OCI-LY1 (cell line): ENCODE measurements at regions not wholly inside any gene's neighbourhood (a gene's known extent, or its start where the extent isn't known, plus 50 kb on each side); places are given as distances from the start of the nearest gene placed in this dataset.

Experiments
- H2AFZ ChIP-seq: fragments of 200-600 bp; sonication (generic), shearing (Covaris generic); 2 replicates; pipeline ENCODE4 v1.6.0; 2014; ENCODE audit warnings: antibody characterized with exemption, mild to moderate bottlenecking, low read length
- H3F3A ChIP-seq: fragments of 200-600 bp; sonication (generic), shearing (Covaris generic); 2 replicates; pipeline ENCODE4 v1.6.0; 2014; ENCODE audit warnings: mild to moderate bottlenecking, antibody characterized with exemption, low read length, moderate library complexity; ENCODE audit not compliant: insufficient read depth
- H3K27ac ChIP-seq: fragments of 200-600 bp; sonication (generic); 2 replicates; pipeline ENCODE4 v1.5.1; 2014; ENCODE audit warnings: low read length, mixed run types, mild to moderate bottlenecking, low read depth; ENCODE audit not compliant: poor library complexity, severe bottlenecking
- H3K27me3 ChIP-seq: fragments of 200-600 bp; sonication (generic); 2 replicates; pipeline ENCODE4 v1.6.0; 2014; ENCODE audit warnings: antibody characterized with exemption, mild to moderate bottlenecking, low read length, moderate library complexity; ENCODE audit not compliant: insufficient read depth
- H3K36me3 ChIP-seq: fragments of 200-600 bp; sonication (generic); 2 replicates; pipeline ENCODE4 v1.6.1; 2014; ENCODE audit warnings: mild to moderate bottlenecking, antibody characterized with exemption, low read length, moderate library complexity, mixed read lengths; ENCODE audit not compliant: insufficient read depth
- H3K4me1 ChIP-seq: fragments of 200-600 bp; sonication (generic); 2 replicates; pipeline ENCODE4 v1.5.1; 2014; ENCODE audit warnings: mild to moderate bottlenecking, low read length, moderate library complexity; ENCODE audit not compliant: insufficient read depth, severe bottlenecking
- H3K4me2 ChIP-seq: fragments of 200-600 bp; sonication (generic), shearing (Covaris generic); 2 replicates; pipeline ENCODE4 v1.6.1; 2014; ENCODE audit warnings: low read length
- H3K4me3 ChIP-seq: fragments of 200-600 bp; sonication (generic); 2 replicates; pipeline ENCODE4 v1.5.1; 2014; ENCODE audit warnings: low read length, low read depth, mild to moderate bottlenecking, mixed read lengths; ENCODE audit not compliant: poor library complexity, severe bottlenecking
- H3K79me2 ChIP-seq: fragments of 200-600 bp; shearing (Covaris generic); 2 replicates; pipeline ENCODE4 v1.6.1; 2016; ENCODE audit warnings: mixed run types, low read length, mixed read lengths; ENCODE audit not compliant: insufficient read depth
- H3K9ac ChIP-seq: fragments of 200-600 bp; sonication (generic), shearing (Covaris generic); 2 replicates; pipeline ENCODE4 v1.6.1; 2014; ENCODE audit warnings: mild to moderate bottlenecking, low read length, mixed read lengths
- H3K9me2 ChIP-seq: fragments of 200-600 bp; sonication (generic), shearing (Covaris generic); 2 replicates; pipeline ENCODE4 v1.6.1; 2014; ENCODE audit warnings: low read depth, mild to moderate bottlenecking, low read length, mixed read lengths
- H3K9me3 ChIP-seq: fragments of 200-600 bp; shearing (Covaris generic); 2 replicates; pipeline ENCODE4 v1.6.1; 2014; ENCODE audit warnings: low read length, mixed read lengths
- H4K20me1 ChIP-seq: fragments of 200-600 bp; sonication (generic), shearing (Covaris generic); 2 replicates; pipeline ENCODE4 v1.6.0; 2016; ENCODE audit warnings: mild to moderate bottlenecking, low read length; ENCODE audit not compliant: insufficient read depth
- CTCF ChIP-seq: fragments of 200-600 bp; sonication (generic), shearing (Covaris generic); IDR thresholded peaks from 2 replicates; pipeline ENCODE4 v1.5.1; 2017; ENCODE audit warnings: mild to moderate bottlenecking, antibody characterized with exemption, low read length, moderate library complexity, mixed read lengths
- EZH2 ChIP-seq: fragments of 200-600 bp; sonication (generic), shearing (Covaris generic); IDR thresholded peaks from 2 replicates; pipeline ENCODE4 v1.8.0; 2017; ENCODE audit warnings: borderline replicate concordance, mixed run types, mild to moderate bottlenecking, antibody characterized with exemption, low read length, moderate library complexity, mixed read lengths

- Histone ChIP-seq H3K4me1 (no peaks in the 10 kb centered on the region), H3K4me2 (no peak overlapping the region), H3K79me2 (no peaks in the 10 kb centered on the region), H3K9me3 (no peaks in the 10 kb centered on the region), H3K36me3 (no peaks in the 10 kb centered on the region), H4K20me1 (no peaks in the 10 kb centered on the region), H3K27ac (no peak overlapping the region), H3K4me3 (no peak overlapping the region), H2AFZ (no peak overlapping the region), H3K9ac (no peak overlapping the region), H3K9me2 (no peaks in the 10 kb centered on the region), H3F3A (no peaks in the 10 kb centered on the region), H3K27me3 (no peaks in the 10 kb centered on the region)
- no peak for TF ChIP-seq EZH2
- TF ChIP-seq CTCF = no peak
These were observed 589.6 kb upstream of the KLHL29 start for GRCh38 chr2:22795287-22795866.

- H3K4me3 ChIP-seq = no peak overlapping the region
- H3K27ac ChIP-seq = no peak overlapping the region
- TF ChIP-seq CTCF = no peak
- no peak for TF ChIP-seq EZH2
- H3K9me3 ChIP-seq = no peaks in the 10 kb centered on the region
- no peaks in the 10 kb centered on the region for H3K9me2 ChIP-seq
- H3K27me3 ChIP-seq = no peaks in the 10 kb centered on the region
- H3F3A ChIP-seq = no peaks in the 10 kb centered on the region
- no peak overlapping the region for H3K9ac ChIP-seq
- H3K4me2 ChIP-seq = no peak overlapping the region
- H3K4me1 ChIP-seq = no peaks in the 10 kb centered on the region
- H3K36me3 ChIP-seq = no peaks in the 10 kb centered on the region
- no peak overlapping the region for H2AFZ ChIP-seq
- no peaks in the 10 kb centered on the region for H3K79me2 ChIP-seq
- H4K20me1 ChIP-seq = no peaks in the 10 kb centered on the region
These were observed 586.6 kb upstream of the KLHL29 start for GRCh38 chr2:22798386-22798785.

GRCh38 chr2:22800412-22800811, 584.6 kb upstream of the KLHL29 start:
- Histone ChIP-seq H3F3A (no peaks in the 10 kb centered on the region), H3K4me1 (no peaks in the 10 kb centered on the region), H3K36me3 (no peaks in the 10 kb centered on the region), H3K79me2 (no peaks in the 10 kb centered on the region), H4K20me1 (no peaks in the 10 kb centered on the region), H3K4me2 (no peak overlapping the region), H3K4me3 (no peak overlapping the region), H3K27ac (no peak overlapping the region), H2AFZ (no peak overlapping the region), H3K27me3 (no peaks in the 10 kb centered on the region), H3K9me3 (no peaks in the 10 kb centered on the region), H3K9ac (no peak overlapping the region), H3K9me2 (no peaks in the 10 kb centered on the region)
- TF ChIP-seq EZH2 (no peak), CTCF (no peak)
